OCI-LY1 (cell line): ENCODE measurements at regions not wholly inside any gene's neighbourhood (a gene's known extent, or its start where the extent isn't known, plus 50 kb on each side); places are given as distances from the start of the nearest gene placed in this dataset.

ENCODE experiments used
- H2AFZ ChIP-seq: fragments of 200-600 bp; sonication (generic), shearing (Covaris generic); 2 replicates; pipeline ENCODE4 v1.6.0; 2014; ENCODE audit warnings: antibody characterized with exemption, mild to moderate bottlenecking, low read length
- H3F3A ChIP-seq: fragments of 200-600 bp; sonication (generic), shearing (Covaris generic); 2 replicates; pipeline ENCODE4 v1.6.0; 2014; ENCODE audit warnings: mild to moderate bottlenecking, antibody characterized with exemption, low read length, moderate library complexity; ENCODE audit not compliant: insufficient read depth
- H3K27ac ChIP-seq: fragments of 200-600 bp; sonication (generic); 2 replicates; pipeline ENCODE4 v1.5.1; 2014; ENCODE audit warnings: low read length, mixed run types, mild to moderate bottlenecking, low read depth; ENCODE audit not compliant: poor library complexity, severe bottlenecking
- H3K27me3 ChIP-seq: fragments of 200-600 bp; sonication (generic); 2 replicates; pipeline ENCODE4 v1.6.0; 2014; ENCODE audit warnings: antibody characterized with exemption, mild to moderate bottlenecking, low read length, moderate library complexity; ENCODE audit not compliant: insufficient read depth
- H3K36me3 ChIP-seq: fragments of 200-600 bp; sonication (generic); 2 replicates; pipeline ENCODE4 v1.6.1; 2014; ENCODE audit warnings: mild to moderate bottlenecking, antibody characterized with exemption, low read length, moderate library complexity, mixed read lengths; ENCODE audit not compliant: insufficient read depth
- H3K4me1 ChIP-seq: fragments of 200-600 bp; sonication (generic); 2 replicates; pipeline ENCODE4 v1.5.1; 2014; ENCODE audit warnings: mild to moderate bottlenecking, low read length, moderate library complexity; ENCODE audit not compliant: insufficient read depth, severe bottlenecking
- H3K4me2 ChIP-seq: fragments of 200-600 bp; sonication (generic), shearing (Covaris generic); 2 replicates; pipeline ENCODE4 v1.6.1; 2014; ENCODE audit warnings: low read length
- H3K4me3 ChIP-seq: fragments of 200-600 bp; sonication (generic); 2 replicates; pipeline ENCODE4 v1.5.1; 2014; ENCODE audit warnings: low read length, low read depth, mild to moderate bottlenecking, mixed read lengths; ENCODE audit not compliant: poor library complexity, severe bottlenecking
- H3K79me2 ChIP-seq: fragments of 200-600 bp; shearing (Covaris generic); 2 replicates; pipeline ENCODE4 v1.6.1; 2016; ENCODE audit warnings: mixed run types, low read length, mixed read lengths; ENCODE audit not compliant: insufficient read depth
- H3K9ac ChIP-seq: fragments of 200-600 bp; sonication (generic), shearing (Covaris generic); 2 replicates; pipeline ENCODE4 v1.6.1; 2014; ENCODE audit warnings: mild to moderate bottlenecking, low read length, mixed read lengths
- H3K9me2 ChIP-seq: fragments of 200-600 bp; sonication (generic), shearing (Covaris generic); 2 replicates; pipeline ENCODE4 v1.6.1; 2014; ENCODE audit warnings: low read depth, mild to moderate bottlenecking, low read length, mixed read lengths
- H3K9me3 ChIP-seq: fragments of 200-600 bp; shearing (Covaris generic); 2 replicates; pipeline ENCODE4 v1.6.1; 2014; ENCODE audit warnings: low read length, mixed read lengths
- H4K20me1 ChIP-seq: fragments of 200-600 bp; sonication (generic), shearing (Covaris generic); 2 replicates; pipeline ENCODE4 v1.6.0; 2016; ENCODE audit warnings: mild to moderate bottlenecking, low read length; ENCODE audit not compliant: insufficient read depth
- CTCF ChIP-seq: fragments of 200-600 bp; sonication (generic), shearing (Covaris generic); IDR thresholded peaks from 2 replicates; pipeline ENCODE4 v1.5.1; 2017; ENCODE audit warnings: mild to moderate bottlenecking, antibody characterized with exemption, low read length, moderate library complexity, mixed read lengths
- EZH2 ChIP-seq: fragments of 200-600 bp; sonication (generic), shearing (Covaris generic); IDR thresholded peaks from 2 replicates; pipeline ENCODE4 v1.8.0; 2017; ENCODE audit warnings: borderline replicate concordance, mixed run types, mild to moderate bottlenecking, antibody characterized with exemption, low read length, moderate library complexity, mixed read lengths

DNA sequence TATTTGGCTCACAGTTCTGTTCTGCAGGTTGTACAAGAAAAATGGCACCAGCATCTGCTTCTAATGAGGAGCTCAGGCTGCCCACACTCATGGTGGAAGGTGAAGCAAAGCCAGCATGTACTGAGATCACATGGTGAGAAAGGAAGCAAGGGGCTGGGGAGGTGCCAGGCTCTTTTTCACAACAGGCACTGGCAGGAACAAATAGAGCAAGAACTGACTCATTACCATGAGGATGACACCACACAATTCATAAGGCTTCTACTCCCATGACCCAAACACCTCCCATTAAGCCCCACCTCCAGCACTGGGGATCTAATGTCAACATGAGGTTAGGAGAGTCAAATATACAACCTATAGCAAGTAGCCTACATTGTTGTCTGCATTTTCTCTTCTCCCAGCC is 522.6 kb downstream of the RFC3 start:
- no peaks in the 10 kb centered on the region for H4K20me1 ChIP-seq
- H2AFZ ChIP-seq, result no peak overlapping the region
- H3K79me2 ChIP-seq, result no peaks in the 10 kb centered on the region
- no peaks in the 10 kb centered on the region for H3K9me2 ChIP-seq
- H3K4me1 ChIP-seq, result no peaks in the 10 kb centered on the region
- H3K4me3 ChIP-seq, result no peak overlapping the region
- no peak overlapping the region for H3K9ac ChIP-seq
- no peaks in the 10 kb centered on the region for H3K36me3 ChIP-seq
- H3F3A ChIP-seq, result no peaks in the 10 kb centered on the region
- H3K27ac ChIP-seq, result no peak overlapping the region
- H3K27me3 ChIP-seq, result no peaks in the 10 kb centered on the region
- H3K4me2 ChIP-seq, result no peak overlapping the region
- no peak for TF ChIP-seq CTCF
- no peak for TF ChIP-seq EZH2
- H3K9me3 ChIP-seq, result no peaks in the 10 kb centered on the region

DNA sequence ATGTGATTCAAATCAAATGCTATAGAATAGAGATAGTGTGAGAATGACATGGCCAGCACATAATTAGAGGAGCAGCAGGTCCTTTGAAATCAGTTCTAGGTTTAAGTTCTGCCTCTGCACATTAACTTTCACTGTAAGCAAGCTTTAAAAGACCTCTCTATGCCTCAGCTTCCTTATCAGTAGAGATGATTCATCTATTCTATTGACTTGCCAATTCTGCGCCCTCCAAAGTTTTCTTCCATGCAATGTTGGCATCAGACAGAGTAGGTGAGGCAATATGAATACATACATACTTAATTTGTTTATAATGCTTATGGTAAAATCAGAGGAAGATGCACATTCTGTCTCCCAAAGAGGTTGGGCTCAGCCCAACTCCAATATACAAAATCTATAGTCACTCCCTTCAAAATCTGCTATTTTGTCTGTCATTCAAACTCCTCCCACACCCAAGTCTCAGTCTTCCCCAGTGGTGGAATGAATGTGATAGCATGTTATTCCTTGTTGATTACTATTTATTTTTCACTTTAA is 525.5 kb downstream of the RFC3 start:
- Histone ChIP-seq H3K27ac (no peak overlapping the region), H3K4me3 (no peak overlapping the region), H3K4me2 (no peak overlapping the region)

DNA sequence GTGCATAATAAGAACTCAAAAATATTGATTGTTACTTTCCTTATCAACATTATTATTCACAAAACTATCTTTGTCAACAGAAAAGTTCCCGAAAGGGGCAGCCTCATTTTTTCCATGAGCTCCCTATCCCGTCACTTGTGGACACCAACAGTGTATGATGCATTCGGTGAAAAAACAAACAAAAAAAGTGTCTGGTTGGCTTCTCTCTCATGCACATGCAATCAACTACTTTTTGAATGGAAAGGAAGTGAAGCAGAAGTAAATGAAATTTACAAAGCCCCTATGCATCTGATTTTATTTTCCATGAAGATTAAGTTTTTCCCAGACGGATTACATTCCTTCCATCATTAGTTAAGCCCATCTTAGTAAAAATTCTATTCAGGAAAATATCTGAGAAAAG is 526.9 kb downstream of the RFC3 start:
- Histone ChIP-seq H3K36me3 (no peaks in the 10 kb centered on the region), H3F3A (no peaks in the 10 kb centered on the region), H3K79me2 (no peaks in the 10 kb centered on the region), H3K4me1 (no peaks in the 10 kb centered on the region), H3K4me2 (no peak overlapping the region), H3K9me3 (no peaks in the 10 kb centered on the region), H3K4me3 (no peak overlapping the region), H2AFZ (no peak overlapping the region), H3K27ac (no peak overlapping the region), H4K20me1 (no peaks in the 10 kb centered on the region), H3K27me3 (no peaks in the 10 kb centered on the region), H3K9ac (no peak overlapping the region), H3K9me2 (no peaks in the 10 kb centered on the region)
- no peak for TF ChIP-seq CTCF

More for the DNA sequence above, 525.5 kb downstream of the RFC3 start:
- H2AFZ ChIP-seq, result no peak overlapping the region
- H3K79me2 ChIP-seq, result no peaks in the 10 kb centered on the region
- no peaks in the 10 kb centered on the region for H3K4me1 ChIP-seq
- no peaks in the 10 kb centered on the region for H3K27me3 ChIP-seq
- H3K9me2 ChIP-seq, result no peaks in the 10 kb centered on the region
- H3K9ac ChIP-seq, result no peak overlapping the region
- no peak for TF ChIP-seq CTCF
- no peak for TF ChIP-seq EZH2
- H4K20me1 ChIP-seq, result no peaks in the 10 kb centered on the region
- no peaks in the 10 kb centered on the region for H3F3A ChIP-seq
- H3K9me3 ChIP-seq, result no peaks in the 10 kb centered on the region
- H3K36me3 ChIP-seq, result no peaks in the 10 kb centered on the region
